H9 (cell line): ENCODE measurements at regions not wholly inside any gene's neighbourhood (a gene's known extent, or its start where the extent isn't known, plus 50 kb on each side); places are given as distances from the start of the nearest gene placed in this dataset.

Experiments
- DNase-seq: peaks from one replicate; pipeline ENCODE4 v3.0.0-alpha.2; 2017
- H2AFZ ChIP-seq: one replicate; pipeline ENCODE4 v1.6.1; 2013; ENCODE audit warnings: mild to moderate bottlenecking, low read length, control low read depth, moderate library complexity
- H2AK5ac ChIP-seq: 2 replicates; pipeline ENCODE4 v1.6.1; 2013; ENCODE audit warnings: low read length, control low read depth, mixed read lengths; ENCODE audit not compliant: insufficient read length
- H2BK120ac ChIP-seq: one replicate; pipeline ENCODE4 v1.6.1; 2013; ENCODE audit warnings: low read depth, mild to moderate bottlenecking, low read length, control low read depth, inconsistent platforms; ENCODE audit not compliant: poor library complexity, severe bottlenecking
- H2BK12ac ChIP-seq: 2 replicates; pipeline ENCODE4 v1.6.1; 2013; ENCODE audit warnings: low read length, control low read depth, mixed read lengths, low read depth; ENCODE audit not compliant: insufficient read length
- H2BK15ac ChIP-seq: 2 replicates; pipeline ENCODE4 v1.6.1; 2013; ENCODE audit warnings: low read depth, low read length, control low read depth
- H2BK20ac ChIP-seq: one replicate; pipeline ENCODE4 v1.6.1; 2013; ENCODE audit warnings: low read depth, mild to moderate bottlenecking, low read length, control low read depth, inconsistent platforms; ENCODE audit not compliant: poor library complexity, severe bottlenecking
- H2BK5ac ChIP-seq: 2 replicates; pipeline ENCODE4 v1.6.1; 2013; ENCODE audit warnings: low read length, control low read depth, mixed read lengths; ENCODE audit not compliant: insufficient read length
- H3K14ac ChIP-seq: 2 replicates; pipeline ENCODE4 v1.6.1; 2013; ENCODE audit warnings: low read length, control low read depth; ENCODE audit not compliant: insufficient read depth
- H3K18ac ChIP-seq: 2 replicates; pipeline ENCODE4 v1.6.1; 2013; ENCODE audit warnings: low read depth, mild to moderate bottlenecking, mixed read lengths, low read length, control low read depth; ENCODE audit not compliant: insufficient read length
- H3K23ac ChIP-seq: 2 replicates; pipeline ENCODE4 v1.6.1; 2013; ENCODE audit warnings: low read length, control low read depth, mixed read lengths, low read depth; ENCODE audit not compliant: insufficient read length
- H3K23me2 ChIP-seq: 2 replicates; pipeline ENCODE4 v1.6.1; 2013; ENCODE audit warnings: low read depth, mild to moderate bottlenecking, mixed read lengths, low read length, control low read depth; ENCODE audit not compliant: insufficient read length, poor library complexity, severe bottlenecking
- H3K27ac ChIP-seq: 2 replicates; pipeline ENCODE4 v1.5.1; 2013; ENCODE audit warnings: low read length, control low read depth, mixed read lengths, low read depth; ENCODE audit not compliant: insufficient read length
- H3K27me3 ChIP-seq: 2 replicates; pipeline ENCODE4 v1.6.1; 2013; ENCODE audit warnings: low read length, control low read depth, inconsistent platforms; ENCODE audit not compliant: insufficient read depth
- H3K4ac ChIP-seq: 2 replicates; pipeline ENCODE4 v1.6.1; 2013; ENCODE audit warnings: low read depth, mild to moderate bottlenecking, control low read depth, inconsistent platforms, low read length, moderate library complexity
- H3K4me1 ChIP-seq: 2 replicates; pipeline ENCODE4 v1.6.1; 2013; ENCODE audit warnings: low read length, control low read depth, inconsistent platforms; ENCODE audit not compliant: insufficient read depth
- H3K4me2 ChIP-seq: 2 replicates; pipeline ENCODE4 v1.6.1; 2013; ENCODE audit warnings: low read length, control low read depth, mixed read lengths; ENCODE audit not compliant: insufficient read length, insufficient read depth
- H3K56ac ChIP-seq: 2 replicates; pipeline ENCODE4 v1.6.1; 2013; ENCODE audit warnings: low read depth, mild to moderate bottlenecking, mixed read lengths, low read length, control low read depth; ENCODE audit not compliant: insufficient read length
- H3K79me1 ChIP-seq: 2 replicates; pipeline ENCODE4 v1.6.1; 2013; ENCODE audit warnings: low read depth, mild to moderate bottlenecking, moderate library complexity, low read length, control low read depth, inconsistent platforms; ENCODE audit not compliant: insufficient read depth, poor library complexity, severe bottlenecking
- H3K79me2 ChIP-seq: 2 replicates; pipeline ENCODE4 v1.6.1; 2013; ENCODE audit warnings: low read length, control low read depth, inconsistent platforms; ENCODE audit not compliant: insufficient read depth
- H3K9ac ChIP-seq: 2 replicates; pipeline ENCODE4 v1.6.1; 2013; ENCODE audit warnings: low read length, control low read depth, mixed read lengths; ENCODE audit not compliant: insufficient read length; ENCODE audit errors: extremely low read depth
- H3K9me3 ChIP-seq: one replicate; pipeline ENCODE4 v1.6.1; 2013; ENCODE audit warnings: low read depth, low read length, inconsistent platforms; ENCODE audit not compliant: control insufficient read depth
- H3T11ph ChIP-seq: one replicate; pipeline ENCODE4 v1.6.1; 2013; ENCODE audit warnings: mild to moderate bottlenecking, low read length, control low read depth, inconsistent platforms
- H4K20me1 ChIP-seq: one replicate; pipeline ENCODE4 v1.6.1; 2013; ENCODE audit not compliant: control insufficient read depth, insufficient read length, insufficient read depth
- H4K5ac ChIP-seq: 2 replicates; pipeline ENCODE4 v1.6.1; 2013; ENCODE audit warnings: low read depth, mild to moderate bottlenecking, mixed read lengths, low read length, control low read depth; ENCODE audit not compliant: insufficient read length
- H4K8ac ChIP-seq: replicated peaks from 2 replicates; pipeline ENCODE4 v1.6.1; 2013; ENCODE audit warnings: low read length, control low read depth, mixed read lengths, low read depth; ENCODE audit not compliant: insufficient read length
- H4K91ac ChIP-seq: 2 replicates; pipeline ENCODE4 v1.6.1; 2013; ENCODE audit warnings: low read depth, mild to moderate bottlenecking, moderate library complexity, mixed read lengths, low read length, control low read depth; ENCODE audit not compliant: insufficient read length
- H3K27ac Mint-ChIP-seq, 3 experiments: 2 replicates in 2 of 3; 3 replicates in 1 of 3; pipeline ENCODE4 v1.8.0; 2020 to 2021; ENCODE audit warnings: mixed read lengths in 3 of 3, mild to moderate bottlenecking in 1 of 3, moderate library complexity in 1 of 3
- H3K27me3 Mint-ChIP-seq: 2 replicates; pipeline ENCODE4 v1.8.0; 2021; ENCODE audit warnings: low read depth, mild to moderate bottlenecking, moderate library complexity, mixed read lengths
- H3K36me3 Mint-ChIP-seq, 3 experiments: 2 replicates in 2 of 3; 3 replicates in 1 of 3; pipeline ENCODE4 v1.8.0; 2020 to 2021; ENCODE audit warnings: low read depth in 3 of 3, mixed read lengths in 3 of 3; ENCODE audit not compliant: insufficient read depth in 1 of 3
- H3K4me1 Mint-ChIP-seq, 2 experiments: 2 replicates each; pipeline ENCODE4 v1.8.0; 2020; ENCODE audit warnings: mixed read lengths in 2 of 2
- H3K4me3 Mint-ChIP-seq, 2 experiments: 2 replicates in 1 of 2; 3 replicates in 1 of 2; pipeline ENCODE4 v1.8.0; 2020 to 2021; ENCODE audit warnings: mild to moderate bottlenecking in 2 of 2, mixed read lengths in 2 of 2, moderate library complexity in 1 of 2
- H3K9me3 Mint-ChIP-seq, 2 experiments: 2 replicates in 1 of 2; 3 replicates in 1 of 2; pipeline ENCODE4 v1.8.0; 2020; ENCODE audit warnings: mild to moderate bottlenecking in 2 of 2, mixed read lengths in 2 of 2, moderate library complexity in 1 of 2
- CTCF ChIP-seq: fragments of 200-600 bp; sonication (generic); conservative IDR thresholded peaks from 3 replicates; pipeline ENCODE4 v1.8.0; 2021; ENCODE audit warnings: antibody characterized with exemption, mild to moderate bottlenecking
- WGBS: extraction: QIAGEN DNeasy Blood & Tissue Kit; methylation state at CpG from one replicate; pipeline ENCODE4 v1.1.7; 2013; ENCODE audit warnings: missing lambda C conversion rate, low lambda C conversion rate, mixed read lengths; ENCODE audit not compliant: insufficient read length; ENCODE audit errors: extremely low coverage; 5-methylcytosine and 5-hydroxymethylcytosine counted together

GRCh38 chr7:91777522-91777921, 103.0 kb downstream of the MTERF1 start:
- no peaks in the 10 kb centered on the region for H3K4me1 ChIP-seq
- Mint-ChIP-seq H3K36me3 (no peaks in the 10 kb centered on the region), H3K9me3 (no peaks in the 10 kb centered on the region), H3K27ac (no peak overlapping the region), H3K4me3 (no peak overlapping the region), H3K4me1 (no peaks in the 10 kb centered on the region), H3K27me3 (no peaks in the 10 kb centered on the region)
- no peak overlapping the region for H2BK12ac ChIP-seq
- no peak overlapping the region for H3K14ac ChIP-seq
- no peaks in the 10 kb centered on the region for H3K23me2 ChIP-seq
- H3K27me3 ChIP-seq = no peaks in the 10 kb centered on the region
- H2BK5ac ChIP-seq = no peak overlapping the region
- DNase-seq = no peak
- no peak overlapping the region for H3K23ac ChIP-seq
- H4K5ac ChIP-seq = no peak overlapping the region
- no peak overlapping the region for H3K4me2 ChIP-seq
- H3K79me2 ChIP-seq = no peaks in the 10 kb centered on the region
- no peak overlapping the region for H2BK120ac ChIP-seq
- no CpG with 5 or more reads among the region's 3 CpGs for WGBS
- H2BK15ac ChIP-seq = no peak overlapping the region
- H3K18ac ChIP-seq = no peak overlapping the region
- H3K79me1 ChIP-seq = no peaks in the 10 kb centered on the region
- no peak overlapping the region for H2AK5ac ChIP-seq
- H2AFZ ChIP-seq = no peak overlapping the region
- no peak overlapping the region for H2BK20ac ChIP-seq
- no peak overlapping the region for H4K91ac ChIP-seq
- H3K27ac ChIP-seq = no peak overlapping the region
- no peaks in the 10 kb centered on the region for H4K20me1 ChIP-seq
- TF ChIP-seq CTCF = no peak
- no peak overlapping the region for H3K56ac ChIP-seq
- no peaks in the 10 kb centered on the region for H3K9me3 ChIP-seq
- H3T11ph ChIP-seq = no peak overlapping the region
- no peak overlapping the region for H4K8ac ChIP-seq
- H3K4ac ChIP-seq = no peak overlapping the region
- no peak overlapping the region for H3K9ac ChIP-seq
